NK-92 treated with Interleukin-12 subunit alpha and Interleukin-12 subunit beta, amount 100 ng/mL, for 24 hours (cell line): ENCODE measurements at regions not wholly inside any gene's neighbourhood (a gene's known extent, or its start where the extent isn't known, plus 50 kb on each side); places are given as distances from the start of the nearest gene placed in this dataset.

Experiments used
- DNase-seq: peaks from one replicate; lab custom pipeline; 2025; lab: John Stamatoyannopoulos, UW

DNA sequence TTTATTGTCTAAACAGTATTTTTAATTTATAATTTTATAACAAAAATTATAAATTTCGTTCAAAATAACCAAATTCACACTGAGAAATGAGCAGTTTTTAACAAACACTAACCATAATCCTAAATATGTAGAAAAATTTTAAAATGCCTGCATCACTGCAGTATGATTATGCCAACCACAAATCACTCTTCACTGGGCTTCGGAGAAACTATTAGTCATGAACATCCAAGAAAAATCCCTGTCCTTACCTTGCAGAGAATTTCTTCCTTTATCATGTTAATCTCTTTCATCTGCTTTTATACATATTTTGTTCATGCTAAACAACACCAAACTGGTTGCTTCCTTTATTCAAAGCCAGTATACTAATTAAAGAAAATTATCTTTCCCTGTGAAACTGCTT lies 511.0 kb upstream of the ALCAM start:
- no peak for DNase-seq

GRCh38 chr3:104856741-104857140 lies 510.0 kb upstream of the ALCAM start:
- no peak for DNase-seq

- no peak for DNase-seq
Observed at GRCh38 chr3:104868291-104868690, 498.4 kb upstream of the ALCAM start.

DNA sequence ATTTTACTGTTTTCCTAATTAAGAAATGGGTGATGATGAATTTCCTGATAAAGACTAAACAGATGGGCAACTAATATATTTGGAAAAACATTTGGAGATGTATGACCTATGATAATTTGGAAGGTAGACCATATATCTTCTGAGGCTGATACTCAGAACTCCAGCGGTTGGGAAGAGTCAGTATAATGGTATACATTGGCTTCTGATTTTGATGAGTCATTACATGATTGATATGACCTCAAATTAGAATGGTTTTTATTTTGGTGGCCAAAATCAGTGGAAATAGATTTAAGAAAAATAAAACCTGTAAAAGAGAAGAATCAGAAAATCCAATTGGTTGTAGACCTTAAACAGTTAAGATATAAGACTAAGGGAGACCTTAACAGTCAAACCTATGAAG lies 496.4 kb upstream of the ALCAM start:
- DNase-seq = no peak

DNA sequence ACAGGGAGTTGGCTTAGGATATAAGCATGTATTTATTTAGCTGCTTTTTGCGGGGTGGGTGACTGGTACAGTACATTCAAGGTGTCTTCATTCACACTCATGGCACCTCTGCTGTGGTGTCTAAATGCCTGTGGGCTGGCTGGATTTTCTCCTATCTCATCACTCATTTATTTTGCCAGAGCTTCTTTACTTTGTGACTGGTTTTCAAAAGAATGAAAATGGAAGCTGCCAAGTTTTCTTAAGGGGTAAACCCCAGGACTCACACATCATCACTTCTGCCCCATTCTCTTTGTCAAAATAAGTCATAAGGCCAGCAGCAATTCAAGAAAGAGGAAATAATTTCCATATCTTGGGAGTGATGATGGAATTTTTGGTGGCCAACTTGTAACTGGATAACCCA lies 493.4 kb upstream of the ALCAM start:
- DNase-seq = no peak

- no peak for DNase-seq
Observed at GRCh38 chr3:104878395-104878794, 488.3 kb upstream of the ALCAM start.

DNA sequence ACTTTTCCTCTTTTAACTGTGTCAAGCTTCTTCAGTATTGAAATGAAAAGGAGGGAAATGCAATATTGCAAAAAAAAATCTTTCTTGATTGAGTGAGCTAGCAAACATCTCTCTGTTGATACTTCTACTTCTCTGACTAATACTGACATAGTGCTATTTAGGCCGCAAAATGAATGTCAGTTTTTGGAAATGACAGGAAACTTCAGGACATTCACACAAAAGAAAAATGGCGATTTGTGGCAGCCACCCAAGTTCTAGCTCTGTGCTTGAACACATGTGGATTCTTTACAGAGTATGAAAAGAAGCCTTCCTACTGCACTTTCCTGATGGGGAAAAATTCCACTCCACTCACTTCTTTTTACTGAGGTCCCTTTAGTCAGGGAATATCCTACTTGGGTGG lies 486.8 kb upstream of the ALCAM start:
- no peak for DNase-seq

DNA sequence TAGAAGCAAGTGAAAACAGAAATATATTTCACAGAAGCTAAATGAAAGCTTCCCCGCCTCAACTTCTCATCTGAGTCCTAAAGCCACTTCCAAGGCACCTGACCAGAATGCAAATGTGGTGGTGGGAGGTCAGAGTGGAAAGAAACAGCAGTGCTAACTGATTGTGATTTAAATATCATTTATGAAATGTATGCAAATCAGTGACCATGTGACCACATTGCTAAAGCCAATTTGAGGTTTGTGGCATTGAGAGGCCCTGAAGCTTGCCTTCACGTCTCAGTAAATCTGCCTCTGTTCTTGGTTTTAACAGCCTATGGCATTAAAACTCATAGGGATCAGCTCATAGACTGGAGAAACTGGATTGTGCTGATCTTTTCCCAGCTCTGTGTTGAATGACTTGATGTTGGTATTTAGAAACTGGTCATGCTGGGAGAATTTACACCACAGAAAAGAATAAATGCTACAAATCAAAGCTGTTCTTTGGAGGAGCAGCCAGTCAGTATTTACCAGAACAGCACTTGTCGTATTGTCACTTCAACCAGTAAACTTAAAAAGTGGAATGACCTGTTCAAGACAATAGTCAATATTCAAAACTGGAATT lies 481.4 kb upstream of the ALCAM start:
- DNase-seq = no peak

DNA sequence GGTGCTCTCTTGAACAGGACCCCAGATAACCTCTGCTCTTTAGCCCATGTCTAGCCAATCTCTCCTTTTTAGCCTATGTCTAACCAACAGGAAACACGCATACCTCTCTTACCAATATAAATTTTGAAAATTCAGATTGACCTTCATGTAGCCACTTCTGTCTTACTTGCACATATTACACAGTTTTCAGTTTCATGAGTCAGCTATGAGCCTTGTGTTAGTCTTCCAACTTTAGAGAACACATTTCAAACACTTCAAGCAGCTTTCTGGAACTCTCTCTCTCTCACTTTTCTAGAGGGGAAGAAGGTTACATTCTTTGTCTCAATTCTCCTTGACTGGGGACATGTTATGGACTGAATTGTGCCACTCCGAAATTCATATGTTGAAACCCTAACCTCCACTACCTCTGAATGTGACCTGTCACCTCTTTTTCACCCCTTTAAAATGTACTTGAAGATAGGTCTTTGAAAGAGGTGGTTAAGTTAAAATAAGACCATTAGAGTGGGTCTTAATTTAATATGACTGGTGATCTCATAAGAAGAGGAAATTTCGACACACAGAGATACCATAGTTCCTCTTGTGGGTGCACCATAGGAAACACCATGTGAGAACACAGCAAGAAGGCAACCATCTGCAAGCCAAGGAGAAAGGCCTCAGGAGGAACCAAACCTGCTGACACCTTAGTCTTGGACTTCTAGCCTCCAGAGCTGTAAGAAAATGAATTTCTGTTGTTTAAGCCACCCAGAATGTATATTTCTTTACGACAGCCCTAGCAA lies 480.3 kb upstream of the ALCAM start:
- DNase-seq = no peak

DNA sequence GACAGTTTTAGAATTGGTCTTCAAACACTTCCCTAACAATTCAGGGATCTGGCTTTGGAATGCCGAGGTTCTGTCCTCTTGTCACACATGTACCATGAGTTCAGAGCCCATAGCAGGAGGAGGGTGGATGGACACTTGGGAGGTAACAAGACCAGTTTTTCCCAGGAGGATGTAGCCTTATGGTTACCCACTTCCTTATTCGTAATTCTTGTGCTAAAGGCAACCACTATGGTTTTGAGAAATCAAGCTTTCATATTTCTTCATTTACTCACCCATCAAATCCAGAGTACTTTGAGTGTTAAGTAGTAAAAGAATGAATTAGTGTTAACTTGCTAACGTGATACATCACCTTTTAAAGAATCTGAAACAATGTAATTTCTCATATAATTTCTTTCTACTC lies 479.6 kb upstream of the ALCAM start:
- no peak for DNase-seq

DNA sequence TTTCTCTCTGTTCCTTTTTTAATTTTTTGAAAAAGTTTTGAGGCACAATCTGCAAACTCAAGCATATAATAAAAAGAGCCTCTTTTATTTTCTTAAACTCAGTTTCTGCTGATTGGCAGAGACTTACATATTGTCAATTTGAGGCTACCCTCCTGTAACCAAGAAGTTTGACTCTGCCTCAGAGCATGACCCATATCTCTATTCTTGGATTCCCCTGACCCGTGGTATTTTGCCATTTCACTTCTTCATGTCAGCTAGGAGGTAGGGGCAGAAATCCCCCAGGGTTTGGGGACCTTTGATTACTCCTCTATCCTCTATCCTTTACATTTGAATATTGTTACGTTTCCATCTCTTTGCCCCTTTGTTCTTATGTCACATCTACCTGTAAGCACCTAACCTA lies 479.1 kb upstream of the ALCAM start:
- DNase-seq = no peak

DNA sequence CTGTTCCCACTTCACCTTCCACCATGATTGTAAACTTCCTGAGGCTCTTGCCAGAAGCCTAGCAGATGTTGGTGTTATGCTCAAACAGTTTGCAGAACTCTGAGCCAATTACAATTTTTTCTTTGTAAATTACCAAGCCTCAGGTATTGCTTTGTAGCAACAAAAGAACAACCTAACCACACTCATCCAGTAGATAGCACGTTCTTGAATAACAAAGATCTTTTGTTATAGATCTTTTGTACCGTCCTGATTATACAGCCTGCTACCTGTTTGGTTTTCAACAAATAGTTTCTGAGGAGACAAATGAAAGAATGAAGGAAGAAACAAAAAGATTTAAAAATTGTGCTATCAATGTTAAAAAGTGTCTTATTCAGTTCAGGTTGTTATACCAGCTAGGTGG lies 474.7 kb upstream of the ALCAM start:
- DNase-seq = no peak

DNA sequence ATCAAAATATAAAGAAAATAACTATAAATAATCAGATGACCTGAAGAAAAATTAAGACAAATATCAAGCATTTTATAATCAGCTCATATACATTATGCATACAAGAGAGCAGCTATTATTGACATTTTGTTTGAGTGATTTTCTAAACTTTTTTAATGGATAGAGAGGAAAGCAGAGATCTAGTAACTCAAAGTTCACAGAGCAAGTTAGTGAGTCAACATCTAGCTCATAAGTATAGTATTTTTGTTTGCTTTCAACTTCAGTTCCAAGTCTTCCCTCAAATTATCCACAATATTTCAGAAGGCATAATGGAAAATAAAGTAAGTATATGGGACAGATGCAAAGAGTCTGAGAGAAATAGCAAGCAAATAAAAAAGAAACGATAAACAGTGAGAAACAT lies 470.1 kb upstream of the ALCAM start:
- no peak for DNase-seq

- DNase-seq = no peak
Observed at GRCh38 chr3:104901396-104901795, 465.3 kb upstream of the ALCAM start.

GRCh38 chr3:104903064-104903463 lies 463.6 kb upstream of the ALCAM start:
- no peak for DNase-seq

GRCh38 chr3:104906001-104906639 lies 460.6 kb upstream of the ALCAM start:
- no peak for DNase-seq

- DNase-seq = no peak
Observed at GRCh38 chr3:104907507-104907906, 459.2 kb upstream of the ALCAM start.

DNA sequence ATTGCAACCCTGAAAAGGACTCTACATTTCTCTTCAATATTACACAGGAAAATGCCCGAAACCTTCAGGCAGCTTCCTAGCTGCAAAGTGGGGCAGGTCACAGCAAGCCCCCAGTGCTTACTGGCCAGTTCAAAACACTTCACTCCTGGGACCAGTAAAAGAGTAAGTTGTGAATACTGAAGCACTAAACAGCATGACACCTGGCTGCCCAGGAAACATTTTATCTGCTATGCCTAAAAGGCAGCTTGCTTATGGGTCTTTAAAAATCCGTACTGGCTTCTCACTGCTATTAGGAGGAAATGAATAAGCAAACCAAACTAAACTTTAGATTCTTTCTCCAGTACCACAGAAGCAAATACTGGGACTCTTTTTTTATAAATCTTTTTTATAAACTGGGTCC lies 457.9 kb upstream of the ALCAM start:
- DNase-seq = no peak

GRCh38 chr3:104909198-104909597 lies 457.5 kb upstream of the ALCAM start:
- no peak for DNase-seq

DNA sequence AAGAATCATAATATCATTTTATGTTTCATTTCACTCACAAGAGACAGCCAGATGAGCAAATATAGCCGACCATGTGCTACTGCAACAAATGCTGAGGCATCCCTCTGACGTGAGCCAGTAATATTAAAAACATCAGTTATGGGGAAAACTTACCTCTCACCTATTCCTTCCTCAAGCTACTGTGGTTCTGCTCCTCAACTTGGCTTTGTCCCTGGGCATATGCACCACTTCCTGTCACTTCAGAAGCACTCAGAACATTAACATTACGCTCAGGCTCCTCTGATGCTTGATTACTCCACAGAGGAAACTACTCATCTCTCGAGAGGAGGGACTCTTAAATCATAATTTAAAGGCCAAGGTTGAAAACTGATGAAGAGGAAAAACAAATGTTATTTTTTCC lies 457.0 kb upstream of the ALCAM start:
- DNase-seq = no peak

- DNase-seq = no peak
Observed at GRCh38 chr3:104911376-104911775, 455.3 kb upstream of the ALCAM start.

DNA sequence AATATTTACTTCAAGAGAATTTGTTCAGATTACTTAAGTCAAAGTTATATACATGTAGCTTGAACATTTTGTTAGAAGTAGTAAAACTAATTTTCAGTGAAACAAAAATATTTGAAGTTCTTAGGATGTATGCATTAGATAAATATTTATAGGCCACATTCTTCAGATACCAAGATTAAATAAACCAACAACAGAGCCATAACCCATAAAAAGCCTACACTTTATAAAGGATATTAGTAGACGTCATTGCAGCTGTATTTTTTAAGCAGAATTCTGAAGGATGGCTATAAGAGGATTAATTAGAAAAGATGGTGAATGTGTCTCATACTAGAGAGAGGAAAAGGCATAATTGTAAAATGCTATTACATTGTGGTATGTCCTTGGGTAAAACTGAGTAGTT lies 449.7 kb upstream of the ALCAM start:
- no peak for DNase-seq

- DNase-seq = no peak
Observed at GRCh38 chr3:104920512-104920911, 446.2 kb upstream of the ALCAM start.

DNA sequence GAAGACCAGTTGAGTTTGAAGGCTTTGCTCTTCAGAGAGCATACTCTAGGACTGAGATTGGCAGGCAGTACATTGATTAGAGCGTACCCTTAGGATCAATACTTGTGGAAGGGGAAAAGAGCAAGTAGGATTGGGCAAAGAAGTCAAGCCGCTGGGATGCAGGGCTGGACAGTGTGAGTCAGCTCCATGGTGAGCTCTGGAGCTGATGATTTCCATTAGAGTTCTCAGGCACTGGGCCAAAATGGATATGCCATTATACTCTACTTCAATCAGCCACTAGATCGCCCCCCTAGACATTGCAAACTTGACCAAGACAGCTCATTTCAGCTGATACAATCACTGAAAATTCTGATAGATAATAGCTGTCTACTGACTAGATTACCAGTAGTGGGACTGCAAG lies 432.7 kb upstream of the ALCAM start:
- DNase-seq = no peak
